Neural progenitor cell (in vitro differentiated cells): ENCODE measurements at regions not wholly inside any gene's neighbourhood (a gene's known extent, or its start where the extent isn't known, plus 50 kb on each side); places are given as distances from the start of the nearest gene placed in this dataset.
A peak's percentile ranks its signal among the peaks of the same experiment; 100 is the strongest.

Experiments used
- DNase-seq: peaks from one replicate; pipeline ENCODE4 v3.0.0-alpha.2; 2016; ENCODE audit warnings: low spot score
- H2AFZ ChIP-seq: fragments of 200-600 bp; sonication (generic); replicated peaks from 2 replicates; pipeline ENCODE4 v1.6.1; 2016; ENCODE audit warnings: antibody characterized with exemption
- H3F3A ChIP-seq: fragments of 200-600 bp; sonication (generic); 2 replicates; pipeline ENCODE4 v1.6.1; 2016; ENCODE audit warnings: antibody characterized with exemption, low read depth
- H3K27ac ChIP-seq: fragments of 200-600 bp; sonication (generic); 2 replicates; pipeline ENCODE4 v1.5.1; 2016; ENCODE audit warnings: mild to moderate bottlenecking
- H3K27me3 ChIP-seq: fragments of 200-600 bp; sonication (generic); 2 replicates; pipeline ENCODE4 v1.6.1; 2016; ENCODE audit warnings: mild to moderate bottlenecking, moderate library complexity
- H3K36me3 ChIP-seq: fragments of 200-600 bp; sonication (generic); 2 replicates; pipeline ENCODE4 v1.5.1; 2016
- H3K4me1 ChIP-seq: fragments of 200-600 bp; sonication (generic); 2 replicates; pipeline ENCODE4 v1.6.1; 2016; ENCODE audit warnings: mixed run types
- H3K4me2 ChIP-seq: fragments of 200-600 bp; sonication (generic); 2 replicates; pipeline ENCODE4 v1.6.1; 2016
- H3K4me3 ChIP-seq: fragments of 200-600 bp; sonication (generic); 2 replicates; pipeline ENCODE4 v1.5.1; 2016
- H3K79me2 ChIP-seq: fragments of 200-600 bp; sonication (generic); 2 replicates; pipeline ENCODE4 v1.6.1; 2016; ENCODE audit warnings: low read depth
- H3K9ac ChIP-seq: fragments of 200-600 bp; sonication (generic); 2 replicates; pipeline ENCODE4 v1.6.1; 2016
- H3K9me3 ChIP-seq: fragments of 200-600 bp; sonication (generic); 2 replicates; pipeline ENCODE4 v1.5.1; 2016; ENCODE audit warnings: low read depth
- H4K20me1 ChIP-seq: fragments of 200-600 bp; sonication (generic); 2 replicates; pipeline ENCODE4 v1.6.1; 2016; ENCODE audit warnings: low read depth
- H3K27ac Mint-ChIP-seq: 3 replicates; pipeline ENCODE4 v1.8.0; 2021; ENCODE audit warnings: mixed read lengths
- H3K27me3 Mint-ChIP-seq: 2 replicates; pipeline ENCODE4 v1.8.0; 2022; ENCODE audit warnings: low read depth, mild to moderate bottlenecking, inconsistent platforms, moderate library complexity, mixed read lengths; ENCODE audit not compliant: insufficient read depth
- H3K36me3 Mint-ChIP-seq: 3 replicates; pipeline ENCODE4 v1.8.0; 2021; ENCODE audit warnings: mixed read lengths
- H3K4me1 Mint-ChIP-seq: 3 replicates; pipeline ENCODE4 v1.8.0; 2021; ENCODE audit warnings: mixed read lengths
- H3K4me3 Mint-ChIP-seq: 3 replicates; pipeline ENCODE4 v1.8.0; 2021; ENCODE audit warnings: mild to moderate bottlenecking, moderate library complexity, mixed read lengths
- H3K9me3 Mint-ChIP-seq: 3 replicates; pipeline ENCODE4 v1.8.0; 2020; ENCODE audit warnings: mixed read lengths
- EZH2 ChIP-seq: fragments of 200-600 bp; sonication (generic); IDR thresholded peaks from 2 replicates; pipeline ENCODE4 v1.6.1; 2017; ENCODE audit warnings: antibody characterized with exemption, mild to moderate bottlenecking, moderate library complexity
- EZH2phosphoT487 ChIP-seq: fragments of 200-600 bp; sonication (generic); IDR thresholded peaks from 2 replicates; pipeline ENCODE4 v1.6.1; 2017; ENCODE audit warnings: antibody characterized with exemption
- TF ChIP-seq, protein P1 (sequence below): fragments of 200-600 bp; sonication (generic); IDR thresholded peaks from 2 replicates; pipeline ENCODE4 v1.5.1; 2017; ENCODE audit warnings: antibody characterized with exemption, mild to moderate bottlenecking

DNA sequence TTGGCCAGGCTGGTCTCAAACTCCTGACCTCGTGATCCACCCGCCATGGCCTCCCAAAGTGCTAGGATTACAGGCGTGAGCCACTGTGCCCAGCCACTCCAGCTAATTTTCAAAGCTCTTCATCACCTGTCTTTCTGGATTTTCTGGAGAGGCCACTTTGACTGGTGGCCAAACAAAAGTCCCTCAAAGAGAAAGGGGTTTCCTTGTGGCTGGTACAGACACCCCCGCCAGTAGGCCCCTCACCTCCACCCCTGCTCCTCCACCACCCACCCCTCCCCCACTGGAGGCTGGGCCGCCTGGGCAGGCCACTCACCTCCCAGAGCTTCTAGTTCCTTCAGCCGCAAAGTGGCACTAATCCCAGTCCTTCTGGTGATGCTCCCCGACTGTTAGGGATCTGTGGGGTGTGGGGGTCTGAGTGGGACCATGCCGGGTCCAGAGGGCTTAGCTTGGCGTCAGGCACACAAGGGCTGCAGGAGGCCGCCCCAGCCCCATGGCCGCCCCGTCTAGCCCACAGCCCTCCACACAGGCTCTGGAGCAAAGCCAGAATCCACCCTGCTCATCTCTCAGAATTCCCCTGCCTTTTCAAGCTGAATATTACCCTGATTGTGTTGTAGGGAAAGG is 182.0 kb upstream of the IER5L start:
- no peak overlapping the region for H2AFZ ChIP-seq
- peaks cover 6% of the 10 kb centered on the region for H3K9me3 Mint-ChIP-seq
- no peaks in the 10 kb centered on the region for H3K9me3 ChIP-seq
- peaks cover 6% of the 10 kb centered on the region for H3K4me1 ChIP-seq
- no peak overlapping the region for H3K4me3 ChIP-seq
- no peak overlapping the region for H3K27ac ChIP-seq
- no peaks in the 10 kb centered on the region for H3K36me3 ChIP-seq
- H3K4me3 Mint-ChIP-seq = no peak overlapping the region
- H3K27me3 Mint-ChIP-seq = peaks cover 23% of the 10 kb centered on the region
- peaks cover 32% of the 10 kb centered on the region for H3K4me1 Mint-ChIP-seq
- no peaks in the 10 kb centered on the region for H3K79me2 ChIP-seq
- peaks cover 13% of the 10 kb centered on the region for H3F3A ChIP-seq
- H3K36me3 Mint-ChIP-seq = peaks cover 4% of the 10 kb centered on the region
- H3K27me3 ChIP-seq = no peaks in the 10 kb centered on the region
- H3K27ac Mint-ChIP-seq = no peak overlapping the region
- H3K4me2 ChIP-seq = no peak overlapping the region
- no peak for DNase-seq
- H3K9ac ChIP-seq = no peak overlapping the region
- H4K20me1 ChIP-seq = no peaks in the 10 kb centered on the region
- TF ChIP-seq EZH2phosphoT487 = no peak
- no peak for TF ChIP-seq EZH2
- TF ChIP-seq, protein P1, sequence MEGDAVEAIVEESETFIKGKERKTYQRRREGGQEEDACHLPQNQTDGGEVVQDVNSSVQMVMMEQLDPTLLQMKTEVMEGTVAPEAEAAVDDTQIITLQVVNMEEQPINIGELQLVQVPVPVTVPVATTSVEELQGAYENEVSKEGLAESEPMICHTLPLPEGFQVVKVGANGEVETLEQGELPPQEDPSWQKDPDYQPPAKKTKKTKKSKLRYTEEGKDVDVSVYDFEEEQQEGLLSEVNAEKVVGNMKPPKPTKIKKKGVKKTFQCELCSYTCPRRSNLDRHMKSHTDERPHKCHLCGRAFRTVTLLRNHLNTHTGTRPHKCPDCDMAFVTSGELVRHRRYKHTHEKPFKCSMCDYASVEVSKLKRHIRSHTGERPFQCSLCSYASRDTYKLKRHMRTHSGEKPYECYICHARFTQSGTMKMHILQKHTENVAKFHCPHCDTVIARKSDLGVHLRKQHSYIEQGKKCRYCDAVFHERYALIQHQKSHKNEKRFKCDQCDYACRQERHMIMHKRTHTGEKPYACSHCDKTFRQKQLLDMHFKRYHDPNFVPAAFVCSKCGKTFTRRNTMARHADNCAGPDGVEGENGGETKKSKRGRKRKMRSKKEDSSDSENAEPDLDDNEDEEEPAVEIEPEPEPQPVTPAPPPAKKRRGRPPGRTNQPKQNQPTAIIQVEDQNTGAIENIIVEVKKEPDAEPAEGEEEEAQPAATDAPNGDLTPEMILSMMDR = no peak

DNA sequence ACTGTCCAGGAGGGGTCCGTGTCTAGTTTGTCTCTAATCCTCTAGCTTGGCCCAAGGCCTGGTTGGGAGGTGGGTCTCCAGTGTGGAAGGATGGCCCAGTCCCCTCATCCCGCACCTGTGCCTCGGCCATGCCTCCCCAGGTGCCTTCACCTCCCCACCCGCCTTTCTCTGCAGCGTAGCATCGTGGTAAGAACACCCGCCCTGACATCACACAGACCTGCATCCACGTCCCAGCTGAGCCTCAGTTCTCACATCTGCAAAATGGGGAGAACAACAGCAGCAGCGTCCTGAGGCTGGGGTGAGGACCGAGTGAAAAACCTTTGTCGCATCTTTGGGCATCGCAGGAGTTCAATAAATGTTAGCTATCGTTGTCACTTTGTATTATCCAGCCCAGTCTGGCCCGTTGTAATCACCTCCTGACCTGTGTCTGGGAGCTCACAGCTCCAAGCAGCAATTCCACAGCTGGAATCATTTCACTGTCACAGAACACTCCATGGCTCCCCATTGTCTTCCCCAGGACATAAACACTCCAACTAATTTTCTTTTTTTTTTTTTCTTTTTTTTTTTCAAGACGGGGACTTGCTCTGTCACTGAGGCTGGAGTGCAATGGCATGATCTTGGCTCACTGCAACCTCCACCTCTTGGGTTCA is 181.2 kb upstream of the IER5L start:
- H3K36me3 ChIP-seq = no peaks in the 10 kb centered on the region
- H3F3A ChIP-seq = peaks cover 14% of the 10 kb centered on the region
- no peak for DNase-seq
- H3K4me3 ChIP-seq = no peak overlapping the region
- Mint-ChIP-seq H3K9me3 (peaks cover 6% of the 10 kb centered on the region), H3K4me1 (peaks cover 31% of the 10 kb centered on the region), H3K36me3 (peaks cover 4% of the 10 kb centered on the region), H3K27me3 (peaks cover 25% of the 10 kb centered on the region), H3K4me3 (no peak overlapping the region), H3K27ac (peak overlapping the region; percentile 94)
- no peaks in the 10 kb centered on the region for H3K9me3 ChIP-seq
- H4K20me1 ChIP-seq = no peaks in the 10 kb centered on the region
- TF ChIP-seq EZH2phosphoT487 (no peak), EZH2 (no peak)
- TF ChIP-seq, protein P1 = no peak
- H3K27me3 ChIP-seq = no peaks in the 10 kb centered on the region
- H3K4me2 ChIP-seq = no peak overlapping the region
- H3K4me1 ChIP-seq = peaks cover 6% of the 10 kb centered on the region
- no peaks in the 10 kb centered on the region for H3K79me2 ChIP-seq
- H2AFZ ChIP-seq = no peak overlapping the region
- H3K27ac ChIP-seq = no peak overlapping the region
- H3K9ac ChIP-seq = no peak overlapping the region

DNA sequence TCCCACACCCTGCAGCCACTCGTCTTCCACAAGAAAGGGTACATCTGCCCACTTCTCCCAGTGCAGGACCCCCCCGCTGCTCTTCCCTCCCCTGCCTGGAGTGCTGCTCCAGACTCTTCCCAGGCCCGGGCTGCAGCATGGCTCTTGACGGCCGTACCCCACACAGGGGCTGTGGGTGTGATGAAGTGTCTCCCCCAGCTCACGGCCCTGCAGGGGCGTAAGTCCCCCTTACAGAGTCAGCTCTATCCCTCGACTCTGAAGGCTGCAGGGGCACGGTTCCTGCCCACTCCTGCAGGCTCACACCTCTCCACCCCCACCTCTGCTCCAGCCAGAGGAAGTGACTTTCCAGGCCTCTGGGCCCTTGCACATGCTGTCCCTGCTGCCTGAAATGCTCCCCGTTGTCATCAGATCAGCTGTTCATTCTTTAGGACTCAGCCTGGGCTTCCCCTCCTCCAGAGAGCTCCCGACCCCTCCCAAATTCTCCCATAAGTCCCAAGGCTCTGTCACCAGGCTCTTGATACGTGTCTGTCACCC is 180.6 kb upstream of the IER5L start:
- H4K20me1 ChIP-seq = no peaks in the 10 kb centered on the region
- TF ChIP-seq, protein P1 = no peak
- TF ChIP-seq EZH2phosphoT487 = no peak
- TF ChIP-seq EZH2 = no peak
- no peak for DNase-seq
- H3K27me3 ChIP-seq = no peaks in the 10 kb centered on the region
- Mint-ChIP-seq H3K36me3 (peaks cover 4% of the 10 kb centered on the region), H3K27ac (peak overlapping the region; percentile 94), H3K4me3 (no peak overlapping the region), H3K27me3 (peaks cover 25% of the 10 kb centered on the region), H3K4me1 (peaks cover 35% of the 10 kb centered on the region), H3K9me3 (peaks cover 6% of the 10 kb centered on the region)
- no peak overlapping the region for H2AFZ ChIP-seq
- no peak overlapping the region for H3K9ac ChIP-seq
- no peaks in the 10 kb centered on the region for H3K79me2 ChIP-seq
- no peak overlapping the region for H3K27ac ChIP-seq
- H3K36me3 ChIP-seq = no peaks in the 10 kb centered on the region
- H3K9me3 ChIP-seq = no peaks in the 10 kb centered on the region
- H3F3A ChIP-seq = peaks cover 20% of the 10 kb centered on the region
- H3K4me3 ChIP-seq = no peak overlapping the region
- peaks cover 6% of the 10 kb centered on the region for H3K4me1 ChIP-seq
- no peak overlapping the region for H3K4me2 ChIP-seq
